Liver (tissue), 8 donors: ENCODE measurements at regions not wholly inside any gene's neighbourhood (a gene's known extent, or its start where the extent isn't known, plus 50 kb on each side); places are given as distances from the start of the nearest gene placed in this dataset.

Experiments used
- DNase-seq: peaks from one replicate; pipeline ENCODE4 v3.0.0-alpha.2; 2017; ENCODE audit warnings: low spot score
- H3K27ac ChIP-seq, 2 donors: one replicate each; pipeline ENCODE4 v1.7.0; 2013; ENCODE audit warnings: inconsistent platforms in 2 of 2, low read length in 2 of 2, control low read depth in 1 of 2, low read depth in 1 of 2, mild to moderate bottlenecking in 1 of 2
- H3K27me3 ChIP-seq, 4 donors: one replicate each; pipeline versions ENCODE4 v1.6.1 to v1.7.0; 2013; ENCODE audit warnings: low read length in 3 of 4, inconsistent platforms in 1 of 4, mild to moderate bottlenecking in 1 of 4, moderate library complexity in 1 of 4; ENCODE audit not compliant: control insufficient read depth in 4 of 4, insufficient read depth in 4 of 4
- H3K36me3 ChIP-seq, 4 donors: one replicate each; pipeline versions ENCODE4 v1.6.1 to v1.7.0; 2013; ENCODE audit warnings: low read length in 3 of 4, mild to moderate bottlenecking in 3 of 4, low read depth in 1 of 4, moderate library complexity in 1 of 4; ENCODE audit not compliant: control insufficient read depth in 4 of 4, insufficient read depth in 3 of 4
- H3K4me1 ChIP-seq, 4 donors: one replicate each; pipeline versions ENCODE4 v1.6.1 to v1.7.0; 2013; ENCODE audit warnings: low read length in 3 of 4, mild to moderate bottlenecking in 3 of 4, moderate library complexity in 1 of 4; ENCODE audit not compliant: control insufficient read depth in 4 of 4, insufficient read depth in 4 of 4
- H3K4me3 ChIP-seq, 3 donors: one replicate each; pipeline versions ENCODE4 v1.6.1 to v1.7.0; 2013; ENCODE audit warnings: low read length in 3 of 3, control low read depth in 1 of 3, low read depth in 1 of 3, mild to moderate bottlenecking in 1 of 3
- H3K9ac ChIP-seq, 2 donors: one replicate each; pipeline ENCODE4 v1.7.0; 2013; ENCODE audit warnings: low read length in 2 of 2, mild to moderate bottlenecking in 2 of 2, moderate library complexity in 2 of 2, control low read depth in 1 of 2, low read depth in 1 of 2
- H3K9me3 ChIP-seq, 4 donors: one replicate each; pipeline versions ENCODE4 v1.6.1 to v1.7.0; 2013; ENCODE audit warnings: low read length in 3 of 4; ENCODE audit not compliant: control insufficient read depth in 4 of 4
- ATF3 ChIP-seq: IDR thresholded peaks from 2 replicates; pipeline ENCODE4 v1.6.1; 2016; ENCODE audit warnings: antibody characterized with exemption
- CTCF ChIP-seq: fragments of 150-350 bp; IDR thresholded peaks from 2 replicates; pipeline ENCODE4 v1.5.1; 2017; ENCODE audit warnings: improper control_type of control experiment, low read depth, low read length; ENCODE audit not compliant: missing input control
- EGR1 ChIP-seq, 2 donors: IDR thresholded peaks; 2 replicates each; pipeline ENCODE4 v1.6.1; 2016 to 2018; ENCODE audit warnings: antibody characterized with exemption in 2 of 2, low read depth in 2 of 2
- FOXA1 ChIP-seq: IDR thresholded peaks from 2 replicates; pipeline ENCODE4 v1.6.1; 2016; ENCODE audit warnings: antibody characterized with exemption
- FOXA2 ChIP-seq: IDR thresholded peaks from 2 replicates; pipeline ENCODE4 v1.6.1; 2016; ENCODE audit warnings: antibody characterized with exemption
- HNF4A ChIP-seq, 2 donors: conservative IDR thresholded peaks; 2 replicates each; pipeline ENCODE4 v1.6.1; 2016; ENCODE audit warnings: antibody characterized with exemption in 2 of 2, mild to moderate bottlenecking in 2 of 2
- HNF4G ChIP-seq: IDR thresholded peaks from 2 replicates; pipeline ENCODE4 v1.6.1; 2016; ENCODE audit warnings: antibody characterized with exemption
- JUND ChIP-seq, 2 donors: IDR thresholded peaks; 2 replicates each; pipeline ENCODE4 v1.6.1; 2016; ENCODE audit warnings: antibody characterized with exemption in 2 of 2
- NR2F2 ChIP-seq: IDR thresholded peaks from 2 replicates; pipeline ENCODE4 v1.6.1; 2016; ENCODE audit warnings: antibody characterized with exemption
- RAD21 ChIP-seq, 2 donors: IDR thresholded peaks; 2 replicates each; pipeline ENCODE4 v1.6.1; 2016; ENCODE audit warnings: antibody characterized with exemption in 2 of 2, mild to moderate bottlenecking in 2 of 2
- REST ChIP-seq: IDR thresholded peaks from 2 replicates; pipeline ENCODE4 v1.6.1; 2016; ENCODE audit warnings: antibody characterized with exemption, mild to moderate bottlenecking
- RXRA ChIP-seq, 2 donors: IDR thresholded peaks; 2 replicates each; pipeline ENCODE4 v1.6.1; 2017 to 2018; ENCODE audit warnings: antibody characterized with exemption in 2 of 2, mild to moderate bottlenecking in 1 of 2
- SP1 ChIP-seq: IDR thresholded peaks from 2 replicates; pipeline ENCODE4 v1.6.1; 2018; ENCODE audit warnings: antibody characterized with exemption, mild to moderate bottlenecking
- TAF1 ChIP-seq: conservative IDR thresholded peaks from 2 replicates; pipeline ENCODE4 v1.6.1; 2016; ENCODE audit warnings: antibody characterized with exemption, mild to moderate bottlenecking
- ZBTB33 ChIP-seq: IDR thresholded peaks from 2 replicates; pipeline ENCODE4 v1.6.1; 2016; ENCODE audit warnings: antibody characterized with exemption
- WGBS: extraction: QIAGEN DNeasy Blood & Tissue Kit; methylation state at CpG from one replicate; pipeline ENCODE4 v1.1.7; 2013; 5-methylcytosine and 5-hydroxymethylcytosine counted together
- donor health status: healthy.
- donor health status: healthy.
- donor health status: healthy.
- donor health status: healthy.
- donor health status: healthy.

- no peaks in the 10 kb centered on the region for H3K36me3 ChIP-seq
- no peaks in the 10 kb centered on the region for H3K27me3 ChIP-seq
- no peak for TF ChIP-seq SP1
- DNase-seq: no peak
- H3K4me3 ChIP-seq: no peak overlapping the region
- no peak overlapping the region for H3K9ac ChIP-seq
- H3K4me1 ChIP-seq: peaks cover 0 to 4% (median 0%) of the 10 kb centered on the region in 4 donors
- H3K27ac ChIP-seq: no peak overlapping the region
- 94% methylated on average over 13 of the region's 13 CpGs for WGBS
- no peaks in the 10 kb centered on the region for H3K9me3 ChIP-seq
Measured at GRCh38 chr9:91074866-91075265, 273.2 kb downstream of the SYK start.

GRCh38 chr9:91075279-91075678, 273.7 kb downstream of the SYK start:
- no peak overlapping the region for H3K9ac ChIP-seq
- no peaks in the 10 kb centered on the region for H3K36me3 ChIP-seq
- no peaks in the 10 kb centered on the region for H3K9me3 ChIP-seq
- no peaks in the 10 kb centered on the region for H3K27me3 ChIP-seq
- H3K4me3 ChIP-seq: no peak overlapping the region
- WGBS: 92% methylated on average over 8 of the region's 8 CpGs
- peaks cover 0 to 4% (median 0%) of the 10 kb centered on the region in 4 donors for H3K4me1 ChIP-seq
- H3K27ac ChIP-seq: no peak overlapping the region
- no peak for DNase-seq
- TF ChIP-seq HNF4G: no peak
- TF ChIP-seq EGR1 (IDR thresholded peaks at IDR 0.05; ENCODE audit: low read depth in 2 of 2): no peak
- no peak for TF ChIP-seq FOXA2
- TF ChIP-seq RAD21 (IDR thresholded peaks at IDR 0.05): no peak
- TF ChIP-seq RXRA (IDR thresholded peaks at IDR 0.05): no peak
- TF ChIP-seq JUND (IDR thresholded peaks at IDR 0.05): no peak
- TF ChIP-seq FOXA1: no peak

GRCh38 chr9:91077624-91078368, 276.2 kb downstream of the SYK start:
- TF ChIP-seq TAF1: no peak
- no peak for TF ChIP-seq ATF3
- TF ChIP-seq ZBTB33: no peak
- no peak for TF ChIP-seq JUND (IDR thresholded peaks at IDR 0.05)
- no peak for TF ChIP-seq RXRA (IDR thresholded peaks at IDR 0.05)
- no peak for TF ChIP-seq SP1
- TF ChIP-seq EGR1 (IDR thresholded peaks at IDR 0.05; ENCODE audit: low read depth in 2 of 2): no peak
- no peak for TF ChIP-seq FOXA2
- no peak for TF ChIP-seq RAD21 (IDR thresholded peaks at IDR 0.05)
- no peak for TF ChIP-seq CTCF
- TF ChIP-seq NR2F2: no peak
- no peak for TF ChIP-seq REST
- TF ChIP-seq HNF4A (conservative IDR thresholded peaks at IDR 0.05): no peak
- H3K4me3 ChIP-seq: no peak overlapping the region
- no peaks in the 10 kb centered on the region for H3K4me1 ChIP-seq
- H3K36me3 ChIP-seq: no peaks in the 10 kb centered on the region
- WGBS: 91% methylated on average over 6 of the region's 6 CpGs
- no peaks in the 10 kb centered on the region for H3K27me3 ChIP-seq
- H3K9me3 ChIP-seq: no peaks in the 10 kb centered on the region
- no peak overlapping the region for H3K27ac ChIP-seq
- no peak overlapping the region for H3K9ac ChIP-seq
- DNase-seq: no peak
